Skin epidermis (tissue), 12 donors: ENCODE measurements at regions not wholly inside any gene's neighbourhood (a gene's known extent, or its start where the extent isn't known, plus 50 kb on each side); places are given as distances from the start of the nearest gene placed in this dataset.

Source experiments
- H3K27ac ChIP-seq, 21 experiments: fragments of 200-600 bp; sonication (generic) in 11 of 21; one replicate each; pipeline ENCODE4 v1.5.0; 2020; ENCODE audit warnings: mild to moderate bottlenecking in 3 of 21, inconsistent platforms in 2 of 21, moderate library complexity in 2 of 21
- H3K4me3 ChIP-seq, 7 experiments: fragments of 200-600 bp; sonication (generic) in 2 of 7; one replicate each; pipeline ENCODE4 v1.5.0; 2020; ENCODE audit warnings: inconsistent platforms in 2 of 7, mild to moderate bottlenecking in 2 of 7, moderate library complexity in 1 of 7

DNA sequence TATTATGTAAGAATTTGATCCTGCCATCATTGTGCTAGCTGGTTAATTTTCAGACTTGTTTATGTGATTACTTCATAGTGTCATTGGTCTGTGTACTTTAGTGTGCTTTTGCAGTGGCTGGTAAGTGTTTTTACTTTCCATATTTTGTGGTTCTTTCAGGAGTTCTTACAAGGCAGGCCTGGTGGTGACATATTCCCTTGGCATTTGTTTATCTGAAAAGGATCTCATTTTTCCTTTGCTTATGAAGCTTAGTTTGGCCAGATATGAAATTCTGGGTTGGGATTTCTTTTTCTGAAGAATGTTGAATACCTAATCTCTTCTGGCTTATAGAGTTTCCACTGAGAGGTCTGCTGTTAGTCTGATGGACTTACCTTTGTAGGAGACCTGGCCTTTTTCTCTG lies 72.8 kb upstream of the MC4R start:
- H3K4me3 ChIP-seq: no peak overlapping the region
- no peak overlapping the region for H3K27ac ChIP-seq

DNA sequence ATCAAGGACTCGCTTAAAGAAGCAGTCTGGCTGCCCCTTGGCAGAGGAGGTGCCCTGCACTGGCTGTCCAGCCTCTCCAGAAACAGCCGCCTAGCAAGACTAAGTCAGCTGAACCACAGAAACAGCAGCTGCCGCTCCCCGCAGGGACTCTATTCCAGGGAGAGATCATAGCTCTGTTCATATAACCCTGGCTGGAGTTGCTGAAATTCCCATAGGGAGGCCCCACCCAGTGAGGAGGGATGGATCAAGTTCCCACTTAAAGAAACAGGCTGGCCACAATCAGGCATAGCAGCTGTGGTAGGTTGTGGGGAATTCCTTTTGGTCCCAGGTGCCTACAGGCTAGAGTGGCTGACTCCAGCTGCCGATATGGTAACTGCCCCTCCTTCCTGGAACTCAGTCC lies 74.2 kb upstream of the MC4R start:
- no peak overlapping the region for H3K4me3 ChIP-seq
- no peak overlapping the region for H3K27ac ChIP-seq

DNA sequence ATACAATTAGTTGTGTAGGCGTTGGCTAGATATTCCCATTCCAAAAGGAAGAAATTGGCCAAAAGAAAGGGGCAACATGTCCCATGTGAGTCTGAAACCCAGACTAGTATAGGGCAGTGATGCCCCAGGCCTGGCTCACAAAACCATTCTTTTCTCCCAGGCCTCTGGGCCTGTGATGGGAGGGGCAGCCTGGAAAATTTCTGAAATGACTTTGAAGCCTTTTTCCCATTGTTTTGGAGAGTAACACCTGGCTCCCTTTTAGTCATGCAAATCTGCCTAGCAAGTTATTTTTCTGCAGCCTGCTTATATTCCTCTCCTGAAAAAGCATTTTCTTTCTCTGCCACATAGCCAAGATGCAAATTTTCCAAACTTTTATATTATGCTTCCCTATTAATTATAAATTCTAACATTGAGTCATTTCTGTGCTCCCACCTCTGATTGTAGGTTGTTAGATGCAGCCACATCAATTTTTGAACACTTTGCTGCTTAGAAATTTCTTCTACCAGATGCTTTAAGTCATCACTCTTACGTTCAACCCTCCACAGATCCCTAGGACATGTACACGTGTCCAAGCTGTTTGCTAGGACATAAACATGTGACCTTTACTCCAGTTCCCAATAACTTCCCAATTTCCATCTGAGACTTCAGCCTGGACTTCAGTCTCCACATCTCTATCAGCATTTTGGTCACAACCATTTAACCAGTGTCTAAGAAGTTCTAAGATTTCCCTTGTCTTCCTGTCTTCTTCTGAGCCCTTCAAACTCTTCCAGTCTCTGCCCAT lies 76.1 kb upstream of the MC4R start:
- Histone ChIP-seq H3K27ac (no peak overlapping the region), H3K4me3 (no peak overlapping the region)

DNA sequence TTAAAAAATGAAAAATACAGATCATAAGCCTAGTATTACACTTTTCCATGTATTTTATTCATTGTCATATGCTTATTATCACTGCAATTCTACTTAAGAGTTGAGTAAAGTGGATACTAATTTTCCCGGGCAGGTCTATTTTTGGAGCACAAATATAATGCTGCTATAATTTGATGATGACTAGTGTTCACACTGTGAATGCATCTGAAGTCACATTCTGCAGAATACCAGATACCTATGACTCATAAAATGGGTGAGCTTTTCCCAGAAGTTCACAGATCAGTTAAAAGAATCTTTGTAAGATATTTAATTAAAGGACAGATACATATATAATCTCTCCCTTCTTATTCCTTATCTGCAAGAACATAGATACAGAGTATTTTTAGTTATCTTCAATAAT lies 79.8 kb upstream of the MC4R start:
- H3K27ac ChIP-seq: no peak overlapping the region
- no peak overlapping the region for H3K4me3 ChIP-seq

DNA sequence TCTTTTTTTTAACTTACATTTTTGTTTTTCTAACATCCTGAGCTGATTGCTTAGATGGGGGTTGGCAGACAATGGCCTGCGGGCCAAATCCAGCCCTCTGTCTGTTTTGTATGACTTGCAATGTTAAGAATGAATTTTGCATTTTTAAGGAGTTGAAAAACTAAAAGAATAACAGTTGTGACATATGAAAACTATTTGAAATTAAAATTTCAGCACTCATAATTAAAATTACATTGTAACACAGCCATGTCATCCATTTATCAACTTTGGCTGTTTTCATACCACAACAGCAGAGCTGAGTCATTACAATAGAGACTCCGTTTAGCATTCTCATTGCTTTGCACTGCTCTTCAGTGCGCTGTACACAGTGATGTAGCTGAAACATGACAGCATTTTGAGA lies 94.1 kb upstream of the MC4R start:
- no peak overlapping the region for H3K4me3 ChIP-seq
- H3K27ac ChIP-seq: no peak overlapping the region

- no peak overlapping the region for H3K27ac ChIP-seq
- no peak overlapping the region for H3K4me3 ChIP-seq
These were observed 97.0 kb upstream of the MC4R start for GRCh38 chr18:60469387-60470100.

DNA sequence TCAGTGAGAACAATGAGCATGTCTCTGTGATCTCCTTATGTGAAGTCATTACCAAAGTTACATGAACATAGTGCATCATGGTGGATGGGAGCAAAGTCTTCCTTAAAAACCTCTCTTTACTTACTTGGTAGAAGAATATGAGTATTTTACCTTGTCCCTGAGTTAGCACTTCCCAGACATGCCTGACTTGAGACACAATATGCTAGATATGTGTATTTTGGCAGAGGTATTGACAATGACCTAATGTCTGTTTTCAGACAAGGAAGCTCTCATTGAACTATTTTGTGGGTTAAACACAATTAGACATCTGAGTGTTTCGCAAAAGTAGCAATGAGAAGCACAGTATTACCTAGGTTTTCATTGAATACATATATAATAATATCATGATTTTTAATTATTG lies 99.1 kb upstream of the MC4R start:
- Histone ChIP-seq H3K4me3 (no peak overlapping the region), H3K27ac (no peak overlapping the region)

DNA sequence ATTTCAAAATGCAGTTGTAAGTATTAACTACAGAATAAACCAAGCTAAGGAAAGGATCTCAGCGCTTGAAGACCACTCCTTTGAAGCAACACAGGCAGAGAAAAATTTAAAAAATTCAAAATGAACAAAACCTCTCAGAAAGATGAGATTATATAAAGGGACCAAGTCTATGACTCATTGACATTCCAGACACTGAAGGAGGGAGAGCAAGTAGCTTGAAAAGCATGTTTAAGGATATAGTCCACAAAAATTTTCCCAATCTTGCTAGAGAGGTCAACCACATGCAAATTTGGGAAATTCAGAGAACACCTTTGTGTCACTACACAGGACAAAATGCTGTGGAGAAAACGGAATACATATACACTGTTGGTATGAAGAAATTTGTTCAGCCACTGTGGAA lies 112.6 kb upstream of the MC4R start:
- H3K4me3 ChIP-seq: no peak overlapping the region
- H3K27ac ChIP-seq: no peak overlapping the region

DNA sequence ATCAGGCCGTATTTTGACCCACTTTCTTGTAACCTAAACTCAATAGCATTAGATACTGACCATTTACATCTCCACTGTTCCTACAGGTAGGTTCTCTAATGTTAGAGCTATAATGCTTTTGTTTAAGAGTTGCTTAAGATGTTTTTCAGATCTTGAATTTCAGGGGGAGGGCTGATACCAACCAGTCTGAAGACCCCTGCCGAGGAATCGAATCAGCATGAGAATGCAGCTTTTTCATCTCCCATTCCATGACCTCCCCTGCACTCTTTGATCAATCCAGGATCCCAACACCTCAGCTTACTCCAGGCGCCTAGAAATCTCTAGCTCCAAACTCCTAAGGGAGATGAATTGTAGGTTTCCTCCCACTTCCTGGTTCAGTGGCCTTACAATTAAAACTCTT lies 120.5 kb upstream of the MC4R start:
- H3K4me3 ChIP-seq: no peak overlapping the region
- no peak overlapping the region for H3K27ac ChIP-seq

GRCh38 chr18:60499675-60500074 lies 127.1 kb upstream of the MC4R start:
- Histone ChIP-seq H3K27ac (no peak overlapping the region), H3K4me3 (no peak overlapping the region)

- Histone ChIP-seq H3K27ac (no peak overlapping the region), H3K4me3 (no peak overlapping the region)
These were observed 128.4 kb upstream of the MC4R start for GRCh38 chr18:60500960-60501359.

DNA sequence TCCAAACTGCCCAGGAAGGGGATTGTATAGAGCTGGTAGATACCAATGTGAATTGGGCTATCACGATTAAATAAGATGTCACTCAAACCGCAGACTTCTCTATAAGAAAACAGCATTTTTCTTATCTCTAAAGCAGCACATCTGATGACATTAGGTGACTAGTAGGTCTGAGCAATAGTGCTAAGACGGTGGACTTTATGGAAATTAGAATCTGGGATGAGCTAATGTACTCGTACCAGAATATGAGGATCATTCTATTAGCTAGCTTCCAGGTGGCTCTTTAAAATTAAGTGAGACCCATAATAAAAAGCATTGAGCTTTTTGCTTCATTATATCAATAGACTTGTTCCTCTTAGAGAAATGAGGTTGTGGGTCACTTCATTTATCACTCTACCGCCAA lies 130.0 kb upstream of the MC4R start:
- Histone ChIP-seq H3K4me3 (no peak overlapping the region), H3K27ac (no peak overlapping the region)

- H3K27ac ChIP-seq: no peak overlapping the region
- no peak overlapping the region for H3K4me3 ChIP-seq
These were observed 130.6 kb upstream of the MC4R start for GRCh38 chr18:60503199-60503598.

- Histone ChIP-seq H3K4me3 (no peak overlapping the region), H3K27ac (no peak overlapping the region)
These were observed 133.6 kb upstream of the MC4R start for GRCh38 chr18:60506190-60506589.

DNA sequence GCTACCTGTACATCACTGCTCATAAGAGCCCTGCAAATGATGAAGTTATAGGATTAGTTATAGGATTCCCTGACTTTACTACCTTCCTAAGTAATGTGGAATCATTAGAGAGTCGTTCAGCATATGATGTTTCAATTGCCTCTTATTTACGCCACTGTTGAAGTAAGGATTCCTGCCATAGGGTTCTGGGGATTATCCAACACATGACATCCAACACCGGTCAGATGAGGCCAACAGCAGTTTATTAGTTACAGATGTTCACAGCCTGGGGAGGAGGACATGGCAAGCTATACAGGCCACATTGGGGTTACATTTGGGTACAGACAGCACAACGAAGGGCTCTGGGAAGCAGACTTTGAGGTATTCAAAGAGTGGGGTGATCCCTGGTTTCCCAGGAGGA lies 134.1 kb upstream of the MC4R start:
- H3K4me3 ChIP-seq: no peak overlapping the region
- no peak overlapping the region for H3K27ac ChIP-seq

GRCh38 chr18:60508108-60508507 lies 135.5 kb upstream of the MC4R start:
- no peak overlapping the region for H3K27ac ChIP-seq
- no peak overlapping the region for H3K4me3 ChIP-seq

GRCh38 chr18:60534538-60534937 lies 162.0 kb upstream of the MC4R start:
- no peak overlapping the region for H3K27ac ChIP-seq
- H3K4me3 ChIP-seq: no peak overlapping the region

DNA sequence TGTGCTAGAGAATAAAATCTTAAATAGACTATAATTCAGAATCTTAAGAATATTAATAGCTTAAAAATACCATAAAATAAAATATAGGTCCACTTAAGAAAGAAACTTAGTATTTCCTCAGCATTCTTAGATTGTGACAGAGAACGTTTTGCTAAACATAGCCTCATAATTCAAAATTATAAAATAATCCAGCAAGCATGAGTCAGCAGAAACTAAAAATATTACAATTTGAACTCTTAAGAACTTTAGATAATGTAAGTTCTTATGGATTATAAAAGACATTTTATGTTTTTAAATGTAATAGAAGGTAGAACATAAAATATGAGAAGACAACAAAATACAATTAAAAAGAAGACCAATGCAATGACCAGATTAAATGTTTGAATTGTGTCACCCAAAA lies 164.5 kb upstream of the MC4R start:
- no peak overlapping the region for H3K27ac ChIP-seq

DNA sequence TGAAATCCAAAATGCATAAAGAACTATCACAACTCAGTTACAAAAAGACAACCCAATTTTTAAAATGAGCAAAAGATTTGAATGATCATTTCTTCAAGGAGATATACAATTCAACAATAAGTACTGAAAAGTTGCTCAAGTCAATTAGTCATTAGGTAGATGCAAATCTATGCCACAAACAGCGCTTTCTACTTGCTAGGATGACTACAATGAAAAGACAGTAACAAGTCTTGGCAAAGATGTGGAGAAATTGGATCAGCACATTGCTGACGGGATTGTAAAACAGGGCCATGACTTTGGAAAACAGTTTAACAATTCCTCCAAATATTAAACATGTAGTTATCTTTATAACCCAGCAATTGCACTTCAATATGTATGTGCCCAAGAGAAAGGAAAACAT lies 166.3 kb upstream of the MC4R start:
- H3K27ac ChIP-seq: no peak overlapping the region
- H3K4me3 ChIP-seq: no peak overlapping the region

More for the DNA sequence above, 164.5 kb upstream of the MC4R start:
- H3K4me3 ChIP-seq: no peak overlapping the region

GRCh38 chr18:60541661-60542060 lies 169.1 kb upstream of the MC4R start:
- Histone ChIP-seq H3K4me3 (no peak overlapping the region), H3K27ac (no peak overlapping the region)

GRCh38 chr18:60543646-60544045 lies 171.1 kb upstream of the MC4R start:
- H3K4me3 ChIP-seq: no peak overlapping the region
- H3K27ac ChIP-seq: no peak overlapping the region
